GM12873 (cell line): ENCODE measurements at regions not wholly inside any gene's neighbourhood (a gene's known extent, or its start where the extent isn't known, plus 50 kb on each side); places are given as distances from the start of the nearest gene placed in this dataset.

Experiments used
- TF ChIP-seq, protein P1 (sequence below): IDR thresholded peaks from 2 replicates; pipeline ENCODE4 v1.5.1; 2012; ENCODE audit warnings: low read depth, mild to moderate bottlenecking, moderate library complexity, low read length, control low read depth; ENCODE audit not compliant: insufficient read depth; ENCODE audit errors: missing control alignments

DNA sequence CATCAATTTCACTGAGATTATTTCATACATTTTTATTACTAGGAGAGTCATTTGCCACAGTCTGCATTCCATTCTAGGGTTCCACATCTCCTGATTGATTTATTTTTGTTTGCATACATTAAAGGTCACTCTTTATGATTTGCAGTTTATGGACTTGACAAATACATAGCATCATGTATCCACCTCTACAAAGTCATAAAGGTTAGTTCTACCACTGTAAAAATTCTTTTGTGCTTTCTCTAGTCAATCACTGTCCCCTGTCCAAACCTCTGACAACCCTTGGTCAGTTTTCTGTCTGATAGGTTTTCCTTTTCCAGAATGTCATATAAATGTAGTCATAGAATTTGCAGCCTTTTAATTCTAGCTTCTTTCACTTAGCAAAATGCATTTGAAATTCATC is 434.6 kb upstream of the MON1B start:
- TF ChIP-seq, protein P1, sequence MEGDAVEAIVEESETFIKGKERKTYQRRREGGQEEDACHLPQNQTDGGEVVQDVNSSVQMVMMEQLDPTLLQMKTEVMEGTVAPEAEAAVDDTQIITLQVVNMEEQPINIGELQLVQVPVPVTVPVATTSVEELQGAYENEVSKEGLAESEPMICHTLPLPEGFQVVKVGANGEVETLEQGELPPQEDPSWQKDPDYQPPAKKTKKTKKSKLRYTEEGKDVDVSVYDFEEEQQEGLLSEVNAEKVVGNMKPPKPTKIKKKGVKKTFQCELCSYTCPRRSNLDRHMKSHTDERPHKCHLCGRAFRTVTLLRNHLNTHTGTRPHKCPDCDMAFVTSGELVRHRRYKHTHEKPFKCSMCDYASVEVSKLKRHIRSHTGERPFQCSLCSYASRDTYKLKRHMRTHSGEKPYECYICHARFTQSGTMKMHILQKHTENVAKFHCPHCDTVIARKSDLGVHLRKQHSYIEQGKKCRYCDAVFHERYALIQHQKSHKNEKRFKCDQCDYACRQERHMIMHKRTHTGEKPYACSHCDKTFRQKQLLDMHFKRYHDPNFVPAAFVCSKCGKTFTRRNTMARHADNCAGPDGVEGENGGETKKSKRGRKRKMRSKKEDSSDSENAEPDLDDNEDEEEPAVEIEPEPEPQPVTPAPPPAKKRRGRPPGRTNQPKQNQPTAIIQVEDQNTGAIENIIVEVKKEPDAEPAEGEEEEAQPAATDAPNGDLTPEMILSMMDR = no peak

GRCh38 chr16:76756951-76757350 is 434.0 kb upstream of the MON1B start:
- TF ChIP-seq, protein P1 = no peak

DNA sequence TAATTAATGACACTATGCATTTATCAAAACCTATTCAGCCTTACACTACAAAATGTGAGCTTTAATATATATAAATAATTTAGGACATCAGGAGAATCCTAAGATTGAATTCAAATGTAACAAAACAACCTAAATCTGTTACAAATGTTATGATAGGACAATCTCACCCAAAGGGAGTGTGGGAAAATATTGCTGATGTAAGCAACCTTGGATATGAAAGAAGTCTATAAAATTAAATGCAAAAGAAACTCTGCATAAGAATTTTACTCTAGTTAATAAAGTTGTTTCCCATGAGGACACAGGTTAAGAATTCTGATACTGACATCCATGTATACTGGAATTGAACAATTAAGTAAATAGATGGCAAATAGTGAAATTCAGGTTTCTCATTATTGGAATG is 424.5 kb upstream of the MON1B start:
- TF ChIP-seq, protein P1 = no peak

GRCh38 chr16:76768316-76768715 is 422.7 kb upstream of the MON1B start:
- TF ChIP-seq, protein P1 = no peak

DNA sequence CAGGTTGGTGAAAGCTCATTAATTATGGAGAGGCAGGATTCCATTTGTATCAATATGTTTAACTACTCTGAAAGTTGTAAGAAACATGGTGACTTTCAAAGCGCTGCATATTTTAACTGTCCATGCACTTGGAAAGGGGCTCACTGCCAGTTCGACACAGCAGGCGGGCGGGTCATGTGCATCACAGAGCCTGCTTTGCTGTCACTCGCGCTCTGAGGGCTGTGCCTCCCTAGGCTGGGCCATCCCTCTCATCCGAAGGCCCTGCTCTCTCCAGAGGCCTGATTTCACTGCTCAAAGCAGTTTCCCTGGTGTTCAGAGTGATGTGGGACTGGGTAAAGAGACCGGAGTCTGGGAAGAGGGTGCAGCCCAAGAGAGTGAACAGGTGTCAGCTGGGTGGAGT is 422.0 kb upstream of the MON1B start:
- TF ChIP-seq, protein P1 = no peak

- TF ChIP-seq, protein P1 = no peak
These were observed 419.8 kb upstream of the MON1B start for GRCh38 chr16:76771216-76771615.

- TF ChIP-seq, protein P1 = no peak
These were observed 413.1 kb upstream of the MON1B start for GRCh38 chr16:76777721-76778465.
